ENCODE measurements at regions not wholly inside any gene's neighbourhood (a gene's known extent, or its start where the extent isn't known, plus 50 kb on each side); places are given as distances from the start of the nearest gene placed in this dataset.

GRCh38 chr5:56663523-56663922 is 151.8 kb upstream of the MAP3K1 start:
- no peak overlapping the region for H3K4me3 ChIP-seq (replicated peaks in 1 of 2; ENCODE audit: low read depth in 2 of 2, low read length in 2 of 2)
- DNase-seq (ENCODE audit: low read depth in 2 of 2) = no peak
- TF ChIP-seq, protein P1, sequence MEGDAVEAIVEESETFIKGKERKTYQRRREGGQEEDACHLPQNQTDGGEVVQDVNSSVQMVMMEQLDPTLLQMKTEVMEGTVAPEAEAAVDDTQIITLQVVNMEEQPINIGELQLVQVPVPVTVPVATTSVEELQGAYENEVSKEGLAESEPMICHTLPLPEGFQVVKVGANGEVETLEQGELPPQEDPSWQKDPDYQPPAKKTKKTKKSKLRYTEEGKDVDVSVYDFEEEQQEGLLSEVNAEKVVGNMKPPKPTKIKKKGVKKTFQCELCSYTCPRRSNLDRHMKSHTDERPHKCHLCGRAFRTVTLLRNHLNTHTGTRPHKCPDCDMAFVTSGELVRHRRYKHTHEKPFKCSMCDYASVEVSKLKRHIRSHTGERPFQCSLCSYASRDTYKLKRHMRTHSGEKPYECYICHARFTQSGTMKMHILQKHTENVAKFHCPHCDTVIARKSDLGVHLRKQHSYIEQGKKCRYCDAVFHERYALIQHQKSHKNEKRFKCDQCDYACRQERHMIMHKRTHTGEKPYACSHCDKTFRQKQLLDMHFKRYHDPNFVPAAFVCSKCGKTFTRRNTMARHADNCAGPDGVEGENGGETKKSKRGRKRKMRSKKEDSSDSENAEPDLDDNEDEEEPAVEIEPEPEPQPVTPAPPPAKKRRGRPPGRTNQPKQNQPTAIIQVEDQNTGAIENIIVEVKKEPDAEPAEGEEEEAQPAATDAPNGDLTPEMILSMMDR (IDR thresholded peaks at IDR 0.05; ENCODE audit: low read depth, low read length) = no peak

GRCh38 chr5:56662893-56663292 is 152.5 kb upstream of the MAP3K1 start:
- no peak overlapping the region for H3K4me3 ChIP-seq (replicated peaks in 1 of 2; ENCODE audit: low read depth in 2 of 2, low read length in 2 of 2)
- no peak for DNase-seq (ENCODE audit: low read depth in 2 of 2)
- TF ChIP-seq, protein P1 (IDR thresholded peaks at IDR 0.05; ENCODE audit: low read depth, low read length) = no peak

DNA sequence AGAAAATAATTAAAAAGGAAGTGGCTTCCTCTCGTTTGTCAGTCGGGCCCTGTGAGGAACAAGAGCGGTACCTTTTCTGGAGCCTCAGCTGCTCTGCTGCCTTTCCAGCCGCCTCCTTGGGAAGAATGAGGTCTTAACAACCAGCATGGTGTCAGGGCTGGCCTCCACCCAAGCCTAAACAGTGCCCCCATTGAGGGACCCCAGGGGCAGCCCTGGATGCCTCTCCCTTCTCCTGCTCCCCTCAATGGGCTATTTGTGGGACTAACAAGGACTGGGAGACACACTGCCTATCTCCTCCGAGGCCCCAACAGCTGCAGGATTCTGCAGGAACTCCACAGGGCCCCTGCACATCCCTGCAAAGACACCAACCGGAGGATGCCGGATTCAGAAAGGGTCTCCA is 155.4 kb upstream of the MAP3K1 start:
- DNase-seq (ENCODE audit: low read depth in 2 of 2) = no peak
- H3K4me3 ChIP-seq (replicated peaks in 1 of 2; ENCODE audit: low read depth in 2 of 2, low read length in 2 of 2) = no peak overlapping the region
- TF ChIP-seq, protein P1 (IDR thresholded peaks at IDR 0.05; ENCODE audit: low read depth, low read length) = no peak

- no peak overlapping the region for H3K4me3 ChIP-seq (replicated peaks in 1 of 2; ENCODE audit: low read depth in 2 of 2, low read length in 2 of 2)
- TF ChIP-seq, protein P1 (IDR thresholded peaks at IDR 0.05; ENCODE audit: low read depth, low read length) = no peak
- no peak for DNase-seq (ENCODE audit: low read depth in 2 of 2)
Measured at GRCh38 chr5:56658972-56659371, 156.4 kb upstream of the MAP3K1 start.

DNA sequence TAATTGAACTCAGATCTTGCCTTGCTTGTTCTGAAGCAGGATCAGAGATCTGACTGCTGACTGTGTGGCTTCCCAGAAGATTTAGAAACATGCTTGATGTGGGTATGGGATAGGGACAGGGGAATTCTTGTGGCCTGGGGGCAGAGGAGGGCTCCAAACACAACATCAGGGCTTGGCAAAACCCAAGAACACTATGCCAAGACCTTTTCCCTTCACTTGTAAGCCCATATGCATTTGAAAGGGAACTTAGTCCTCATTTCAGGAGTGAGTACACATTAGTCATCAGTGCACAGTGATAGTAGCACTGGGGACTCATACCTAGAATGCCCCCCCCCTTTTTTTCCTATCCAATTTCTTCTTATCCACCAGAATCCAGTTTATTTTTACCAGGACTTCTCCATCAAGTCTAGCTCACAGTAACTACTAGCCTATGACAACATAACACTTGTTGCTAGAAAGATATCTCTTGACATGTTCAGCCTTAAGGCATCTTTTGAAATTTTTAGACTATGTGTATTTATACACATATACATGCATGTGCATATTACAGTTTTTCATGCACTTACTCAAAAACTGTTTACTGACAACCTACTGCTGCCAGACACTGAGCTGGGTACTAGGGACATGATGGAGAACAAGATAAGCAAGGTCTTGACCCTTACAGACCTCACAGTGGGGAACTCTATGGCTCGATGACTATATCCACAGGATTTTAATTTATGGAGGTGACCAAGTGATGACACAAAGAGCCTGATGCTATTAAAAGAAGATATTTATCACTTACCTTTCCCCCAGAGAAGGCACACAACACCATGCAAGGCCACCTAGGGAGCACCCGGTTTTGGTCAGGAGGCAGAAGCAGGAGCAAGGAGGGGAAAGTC is 158.3 kb upstream of the MAP3K1 start:
- TF ChIP-seq, protein P1 (IDR thresholded peaks at IDR 0.05; ENCODE audit: low read depth, low read length) = no peak
- DNase-seq (ENCODE audit: low read depth in 2 of 2) = peak; percentile 20 to 29
- no peak overlapping the region for H3K4me3 ChIP-seq (replicated peaks in 1 of 2; ENCODE audit: low read depth in 2 of 2, low read length in 2 of 2)

GRCh38 chr5:56651893-56652292 is 163.5 kb upstream of the MAP3K1 start:
- TF ChIP-seq, protein P1 (IDR thresholded peaks at IDR 0.05; ENCODE audit: low read depth, low read length) = no peak
- no peak overlapping the region for H3K4me3 ChIP-seq (replicated peaks in 1 of 2; ENCODE audit: low read depth in 2 of 2, low read length in 2 of 2)
- no peak for DNase-seq (ENCODE audit: low read depth in 2 of 2)
